IPS-NIHi7 (cell line): ENCODE measurements at regions not wholly inside any gene's neighbourhood (a gene's known extent, or its start where the extent isn't known, plus 50 kb on each side); places are given as distances from the start of the nearest gene placed in this dataset.
A peak's percentile ranks its signal among the peaks of the same experiment; 100 is the strongest.
"Not testable (repeated sequence)": the region's sequence is repeated elsewhere in the genome, so short reads cannot be mapped to it uniquely, and the experiment has no call there.

Experiments used
- DNase-seq: peaks from one replicate; pipeline ENCODE4 v3.0.0; 2012; ENCODE audit warnings: mixed read lengths; ENCODE audit errors: extremely low spot score

GRCh38 chr2:212871597-212871996, 279.8 kb downstream of the IKZF2 start:
- DNase-seq, result no peak

- no peak for DNase-seq
Observed at GRCh38 chr2:212864186-212864585, 287.2 kb downstream of the IKZF2 start.

DNA sequence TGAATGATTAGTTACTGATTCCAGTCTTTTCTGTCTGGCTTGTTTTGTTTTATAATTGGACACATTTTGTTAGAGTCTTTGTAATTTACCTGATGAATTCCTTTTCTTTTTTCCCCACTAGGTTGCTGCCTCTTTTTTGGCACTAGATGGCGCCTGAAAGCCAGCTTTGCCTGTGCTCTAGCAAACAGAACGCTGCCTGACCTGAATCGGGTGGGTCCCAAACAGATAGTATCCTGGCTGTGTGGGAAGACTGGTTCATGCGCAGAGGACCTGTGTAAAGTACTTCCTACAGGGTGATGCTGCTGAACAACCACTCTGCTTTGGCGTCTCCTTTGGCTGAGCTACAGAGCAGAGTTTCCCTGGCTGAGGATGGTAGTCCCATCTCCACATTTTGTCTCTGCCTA, 288.2 kb downstream of the IKZF2 start:
- DNase-seq, result peak; percentile 68

DNA sequence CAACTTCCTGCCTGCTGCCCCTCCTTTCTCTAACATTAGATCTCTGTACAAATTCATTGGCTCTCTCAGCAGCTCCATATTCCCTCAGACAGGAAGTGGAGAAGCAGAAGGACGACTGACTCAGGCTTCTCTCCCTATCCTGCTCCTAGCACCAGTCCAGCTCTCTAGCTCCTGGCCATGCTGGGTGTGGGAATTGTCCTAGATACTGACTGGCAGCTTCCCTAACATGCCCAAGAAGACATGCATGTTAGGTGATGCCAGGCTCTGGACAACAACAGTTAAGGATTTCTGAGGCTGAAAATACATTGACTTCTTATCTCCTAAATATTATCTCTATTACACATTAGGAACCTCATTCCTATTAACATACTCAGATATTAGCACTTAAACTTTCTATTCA, 292.9 kb downstream of the IKZF2 start:
- no peak for DNase-seq

GRCh38 chr2:212854771-212855170, 296.6 kb downstream of the IKZF2 start:
- DNase-seq, result no peak

GRCh38 chr2:212854116-212854515, 297.3 kb downstream of the IKZF2 start:
- no peak for DNase-seq

DNA sequence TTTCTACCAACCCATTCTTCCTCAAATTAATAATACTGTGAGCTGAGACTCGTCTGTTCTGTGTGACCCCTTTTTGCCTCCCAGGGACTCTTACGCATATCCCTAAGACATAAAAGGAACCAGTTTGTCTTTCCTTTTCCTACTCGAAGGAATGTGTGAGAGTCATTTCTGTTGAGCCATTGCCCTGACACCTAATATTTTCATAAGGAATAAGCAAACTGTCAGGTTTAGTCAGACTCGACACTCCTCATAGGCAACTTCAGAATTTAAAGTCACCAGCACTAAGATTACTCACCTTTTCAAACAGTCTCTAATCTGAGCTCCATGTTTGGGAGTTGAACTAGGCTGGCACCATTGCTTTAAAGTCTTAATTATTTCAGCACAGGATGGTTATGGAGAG, 305.5 kb downstream of the IKZF2 start:
- DNase-seq, result no peak

DNA sequence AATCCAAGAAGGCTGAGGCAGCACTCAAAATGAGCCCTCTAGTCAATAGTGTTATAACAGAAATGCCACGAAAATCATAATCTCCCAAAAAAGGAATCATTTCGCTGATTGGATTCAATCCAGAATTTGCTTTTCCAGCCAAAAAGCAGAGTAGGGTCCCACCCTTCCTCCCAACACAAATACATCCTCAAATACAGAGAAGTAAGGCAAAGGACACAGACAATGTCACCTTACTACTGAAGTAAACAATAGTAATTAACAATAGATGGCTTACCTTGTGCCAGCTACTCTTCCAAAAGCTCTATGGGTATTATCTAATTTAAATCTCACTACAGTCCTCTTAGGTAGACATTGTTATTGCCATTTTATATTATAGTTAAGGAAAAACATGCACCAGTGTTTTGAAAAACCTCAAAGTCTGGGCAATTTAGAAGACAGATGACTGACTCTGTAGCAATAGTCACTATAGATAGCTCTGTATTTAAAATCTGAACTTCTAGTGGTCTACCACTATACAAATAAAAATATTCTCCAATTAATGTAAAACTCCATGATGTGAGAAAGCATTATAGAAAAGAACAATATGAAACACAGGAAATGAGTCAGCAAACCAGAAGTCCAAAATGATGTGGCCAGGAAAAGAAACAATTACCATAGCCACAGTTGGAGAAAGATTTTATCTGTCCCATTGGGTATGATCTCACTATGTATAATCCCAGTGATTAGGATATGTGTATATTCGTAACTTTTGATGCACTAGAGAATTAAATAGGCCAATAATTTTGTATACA, 305.0 kb upstream of the ERBB4 start:
- DNase-seq, result no peak

DNA sequence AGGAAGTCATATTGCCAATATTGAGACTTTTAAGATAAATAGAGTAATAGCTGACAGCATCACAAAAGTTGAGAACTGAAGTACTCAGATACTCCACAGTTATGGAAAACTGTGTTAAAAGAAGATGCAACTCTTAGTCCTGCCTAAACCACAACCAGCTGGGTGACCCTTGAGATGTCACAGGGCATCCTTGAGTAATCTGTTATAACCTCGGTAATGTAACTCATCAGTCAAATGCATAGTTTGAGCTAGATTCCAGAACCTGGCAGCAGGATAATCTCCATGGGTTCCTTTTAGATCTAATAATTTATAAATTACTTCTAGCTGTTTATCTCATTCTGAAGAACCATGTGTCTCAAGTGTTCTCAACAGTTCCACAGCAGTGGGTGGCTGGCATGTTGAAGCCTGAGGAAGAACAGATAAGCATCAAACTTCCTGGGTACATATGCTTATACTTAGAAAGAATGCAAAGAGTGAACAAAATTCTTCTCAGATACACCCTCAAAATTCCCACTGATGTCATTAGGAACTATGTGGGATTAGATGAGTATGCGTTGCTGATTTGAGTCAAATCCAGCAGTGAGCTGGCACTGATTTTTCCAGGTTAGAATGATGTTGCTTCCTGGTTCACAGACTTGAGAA, 304.1 kb upstream of the ERBB4 start:
- no peak for DNase-seq

- DNase-seq, result no peak
Observed at GRCh38 chr2:212841460-212841859, 302.9 kb upstream of the ERBB4 start.

- DNase-seq, result no peak
Observed at GRCh38 chr2:212832211-212833195, 293.9 kb upstream of the ERBB4 start.

DNA sequence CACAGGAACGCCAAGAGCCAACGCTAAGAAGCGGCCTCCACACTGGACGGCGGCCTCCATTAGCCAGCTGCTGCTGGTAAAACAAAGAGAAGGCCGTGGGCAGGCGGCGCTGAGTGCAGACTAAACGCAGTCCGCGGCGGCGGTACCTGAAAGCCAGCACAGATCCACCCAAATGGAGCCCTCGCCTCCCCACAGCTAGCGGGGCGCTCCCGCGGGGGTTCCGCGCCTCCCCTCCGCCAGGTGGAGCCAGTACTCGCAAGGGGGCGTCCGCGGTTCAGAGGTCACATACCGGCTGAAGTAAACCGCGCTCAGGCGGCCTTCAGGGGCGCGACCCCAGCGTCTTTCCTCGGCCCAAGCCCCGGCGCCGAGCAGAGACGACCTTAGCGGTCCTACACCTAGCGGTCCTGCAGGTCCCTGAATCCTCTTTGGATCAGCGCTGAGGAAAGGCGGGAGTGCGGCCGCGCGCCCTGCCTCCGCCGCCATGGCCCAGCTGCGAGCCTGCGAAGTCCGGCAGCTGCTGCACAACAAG, 293.1 kb upstream of the ERBB4 start:
- no peak for DNase-seq

- DNase-seq, result no peak
Observed at GRCh38 chr2:212816267-212816666, 277.7 kb upstream of the ERBB4 start.

GRCh38 chr2:212815453-212815852, 276.9 kb upstream of the ERBB4 start:
- DNase-seq, result no peak

GRCh38 chr2:212814941-212815340, 276.3 kb upstream of the ERBB4 start:
- DNase-seq, result no peak

DNA sequence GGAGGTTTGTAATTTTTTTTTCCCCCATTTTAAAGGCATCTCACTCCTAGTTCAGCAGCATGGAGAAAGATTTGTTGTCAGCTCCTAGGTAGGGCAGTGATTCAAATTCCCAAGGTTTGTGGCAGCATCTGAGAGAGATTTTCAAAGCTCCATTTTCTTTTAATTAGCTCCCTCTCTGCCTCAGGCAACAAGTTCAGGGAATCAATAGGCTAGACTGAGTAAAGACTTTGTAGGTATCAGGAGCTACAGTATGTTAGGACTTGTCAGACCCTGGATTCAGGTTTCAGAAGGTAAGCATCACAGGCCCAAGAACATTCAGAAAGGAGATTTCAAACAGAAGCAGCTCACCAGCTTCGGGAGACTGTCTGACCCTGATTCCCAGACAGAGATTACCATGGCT, 273.3 kb upstream of the ERBB4 start:
- DNase-seq, result no peak

DNA sequence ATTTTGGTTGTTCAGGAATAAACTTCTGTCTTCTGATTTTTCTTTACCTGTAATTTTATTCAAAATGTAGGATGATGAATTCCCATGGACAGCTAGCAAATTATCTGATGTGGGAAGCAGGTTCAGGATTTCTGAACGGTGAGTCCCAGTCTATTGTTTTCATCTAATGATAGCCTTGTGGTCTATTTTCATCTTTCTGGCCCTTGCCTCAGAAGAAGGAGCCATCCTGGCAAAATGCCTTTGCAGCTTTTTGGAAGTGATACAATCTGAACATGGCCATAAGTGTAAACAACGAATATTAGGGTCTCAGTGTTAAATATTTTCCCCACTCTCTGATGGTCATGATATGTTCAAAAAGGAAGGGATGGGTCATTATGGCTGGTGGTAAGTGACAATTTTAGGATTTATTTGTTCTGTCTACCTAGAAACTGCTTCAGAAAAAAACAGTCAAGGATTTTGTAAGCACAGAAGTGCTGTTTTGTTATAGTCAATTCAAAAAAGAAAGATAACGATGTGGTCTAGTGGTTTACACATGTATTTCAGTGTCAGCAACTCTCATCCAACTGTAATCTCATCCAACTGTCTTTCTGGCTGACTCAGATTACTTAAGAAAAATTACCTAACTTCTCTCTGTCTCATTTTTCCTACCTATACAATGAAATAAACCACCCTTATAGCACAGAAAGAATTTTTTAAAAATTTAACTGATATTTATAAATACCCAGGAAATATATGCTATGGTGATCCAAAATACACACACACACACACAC, 272.6 kb upstream of the ERBB4 start:
- no peak for DNase-seq

GRCh38 chr2:212797484-212798205, 259.0 kb upstream of the ERBB4 start:
- DNase-seq, result no peak

- no peak for DNase-seq
Observed at GRCh38 chr2:212794471-212794870, 255.9 kb upstream of the ERBB4 start.

- DNase-seq, result no peak
Observed at GRCh38 chr2:212791569-212791968, 253.0 kb upstream of the ERBB4 start.

- not testable (repeated sequence) for DNase-seq
Observed at GRCh38 chr2:212786088-212786487, 247.5 kb upstream of the ERBB4 start.
